HG03575 (cell line): ENCODE measurements at regions not wholly inside any gene's neighbourhood (a gene's known extent, or its start where the extent isn't known, plus 50 kb on each side); places are given as distances from the start of the nearest gene placed in this dataset.

Source experiments
- ATAC-seq: cut with Tn5 transposase; IDR thresholded peaks from one replicate; pipeline ENCODE4 v1.9.1; 2021; ENCODE audit not compliant: unreplicated experiment, insufficient number of reproducible peaks, low FRiP score; ENCODE audit errors: extremely low read depth

GRCh38 chr4:184939978-184940377, 78.3 kb upstream of the HELT start:
- no peak for ATAC-seq

GRCh38 chr4:184940500-184940899, 77.8 kb upstream of the HELT start:
- ATAC-seq = no peak

GRCh38 chr4:184941671-184942418, 76.4 kb upstream of the HELT start:
- no peak for ATAC-seq

- ATAC-seq = no peak
These were observed 75.6 kb upstream of the HELT start for GRCh38 chr4:184942444-184943425.

GRCh38 chr4:184949020-184949419, 69.3 kb upstream of the HELT start:
- no peak for ATAC-seq

- ATAC-seq = no peak
These were observed 68.0 kb upstream of the HELT start for GRCh38 chr4:184950117-184950830.

- ATAC-seq = no peak
These were observed 67.4 kb upstream of the HELT start for GRCh38 chr4:184950926-184951325.

- ATAC-seq = no peak
These were observed 66.6 kb upstream of the HELT start for GRCh38 chr4:184951668-184952160.

GRCh38 chr4:184952522-184952921, 65.8 kb upstream of the HELT start:
- no peak for ATAC-seq

GRCh38 chr4:184953421-184953945, 64.8 kb upstream of the HELT start:
- ATAC-seq = no peak

GRCh38 chr4:184953971-184954370, 64.3 kb upstream of the HELT start:
- ATAC-seq = no peak

GRCh38 chr4:184954482-184954881, 63.8 kb upstream of the HELT start:
- ATAC-seq = no peak

- ATAC-seq = no peak
These were observed 63.2 kb upstream of the HELT start for GRCh38 chr4:184955116-184955515.

- peak; percentile 54 for ATAC-seq
These were observed 62.7 kb upstream of the HELT start for GRCh38 chr4:184955636-184956035.

- no peak for ATAC-seq
These were observed 60.7 kb upstream of the HELT start for GRCh38 chr4:184957446-184958115.

GRCh38 chr4:184958127-184958922, 60.0 kb upstream of the HELT start:
- ATAC-seq = no peak

GRCh38 chr4:184958923-184959210, 59.4 kb upstream of the HELT start:
- ATAC-seq = no peak

GRCh38 chr4:184959309-184959708, 59.0 kb upstream of the HELT start:
- ATAC-seq = no peak
